HepG2 (cell line): ENCODE measurements at regions not wholly inside any gene's neighbourhood (a gene's known extent, or its start where the extent isn't known, plus 50 kb on each side); places are given as distances from the start of the nearest gene placed in this dataset.

Source experiments
- ATAC-seq: fragments of 200-7000 bp; cut with Tn5 transposase; 3 replicates; pipeline ENCODE4 v1.9.1; 2020; ENCODE audit warnings: mild to moderate bottlenecking, moderate library complexity
- BruUV-seq: library from RNA; stranded (reverse); fragments of 400-500 nt; replicated peaks from 2 replicates; lab custom pipeline; 2021; lab: Mats Ljungman, UMichigan
- CTCF ChIA-PET: fragments of 300-600 bp; formaldehyde crosslinking; extraction: SDS; loops from one replicate; lab custom pipeline; 2021; ENCODE audit warnings: low total read pairs, inconsistent platforms, low intra/inter-chr PET ratio; lab: Yijun Ruan, JAX
- POLR2A ChIA-PET: fragments of 350-600 bp; sonication (Branson Sonifier 250); formaldehyde crosslinking; loops from one replicate; lab custom pipeline; 2020; ENCODE audit warnings: antibody characterized with exemption, inconsistent platforms; lab: Yijun Ruan, JAX
- DNase-seq: peaks from one replicate; pipeline ENCODE4 v3.0.0-alpha.2; 2015; ENCODE audit warnings: low spot score
- FAIRE-seq: peaks from 3 replicates; lab custom pipeline; 2011; peaks lifted over from hg19 to GRCh38; lab: Jason Lieb, UNC
- H2AFZ ChIP-seq: one replicate; pipeline ENCODE4 v1.6.1; 2011; ENCODE audit warnings: low read length, inconsistent platforms
- H3K27ac ChIP-seq: fragments of 300-600 bp; 3 replicates; pipeline ENCODE4 v1.8.0; 2011; ENCODE audit warnings: mixed run types, mild to moderate bottlenecking, mixed read lengths, low read length, inconsistent platforms; ENCODE audit not compliant: insufficient read depth; ENCODE audit errors: extremely low read length
- H3K27me3 ChIP-seq, 2 experiments: fragments of 200-600 bp in 1 of 2; 2 replicates in 1 of 2; 3 replicates in 1 of 2; pipeline versions ENCODE4 v1.6.0 to v1.8.0; 2011; ENCODE audit warnings: low read length in 2 of 2, mild to moderate bottlenecking in 2 of 2, moderate library complexity in 2 of 2, inconsistent platforms in 1 of 2; ENCODE audit not compliant: insufficient read depth in 2 of 2, control insufficient read depth in 1 of 2
- H3K36me3 ChIP-seq, 2 experiments: fragments of 200-600 bp in 1 of 2; replicated peaks in 1 of 2; 2 replicates in 1 of 2; 3 replicates in 1 of 2; pipeline versions ENCODE4 v1.5.1 to v1.8.0; 2011; ENCODE audit warnings: low read length in 2 of 2, inconsistent platforms in 1 of 2; ENCODE audit not compliant: insufficient read depth in 2 of 2, control insufficient read depth in 1 of 2
- H3K4me1 ChIP-seq: 2 replicates; pipeline ENCODE4 v1.5.1; 2012; ENCODE audit warnings: low read length, inconsistent platforms; ENCODE audit not compliant: insufficient read depth
- H3K4me2 ChIP-seq: 2 replicates; pipeline ENCODE4 v1.6.0; 2011; ENCODE audit warnings: low read depth, low read length, inconsistent platforms
- H3K4me3 ChIP-seq, 3 experiments: fragments of 200-600 bp in 1 of 3; sonication (generic), shearing (Covaris generic) in 1 of 3; replicated peaks in 1 of 3; 2 replicates each; pipeline ENCODE4 v1.5.1; 2011 to 2016; ENCODE audit warnings: low read length in 3 of 3, inconsistent platforms in 2 of 3, low read depth in 2 of 3, mild to moderate bottlenecking in 2 of 3, control low read depth in 1 of 3, mixed read lengths in 1 of 3; ENCODE audit not compliant: insufficient read depth in 1 of 3
- H3K79me2 ChIP-seq: one replicate; pipeline ENCODE4 v1.6.1; 2011; ENCODE audit warnings: low read length, inconsistent platforms; ENCODE audit not compliant: insufficient read depth
- H3K9ac ChIP-seq: 2 replicates; pipeline ENCODE4 v1.6.0; 2011; ENCODE audit warnings: mild to moderate bottlenecking, low read depth, low read length, inconsistent platforms; ENCODE audit not compliant: insufficient read depth
- H3K9me3 ChIP-seq: 2 replicates; pipeline ENCODE4 v1.5.1; 2012; ENCODE audit warnings: mild to moderate bottlenecking, low read length
- H4K20me1 ChIP-seq: 2 replicates; pipeline ENCODE4 v1.6.0; 2011; ENCODE audit warnings: inconsistent platforms, mild to moderate bottlenecking, low read length, moderate library complexity; ENCODE audit not compliant: insufficient read depth
- ARID2 ChIP-seq: sonication (generic); formaldehyde crosslinking; IDR thresholded peaks from 2 replicates; pipeline ENCODE4 v1.8.1; 2022; ENCODE audit warnings: mild to moderate bottlenecking, missing genetic modification reagents, borderline replicate concordance
- ATAD3A ChIP-seq: sonication (generic); formaldehyde crosslinking; IDR thresholded peaks from 2 replicates; pipeline ENCODE4 v1.4.0; 2020; ENCODE audit warnings: missing genetic modification reagents
- BRF2 ChIP-seq: sonication (generic); formaldehyde crosslinking; IDR thresholded peaks from 2 replicates; pipeline ENCODE4 v1.8.1; 2022; ENCODE audit warnings: mild to moderate bottlenecking, missing genetic modification reagents
- HNRNPK ChIP-seq: fragments of 200-400 bp; formaldehyde crosslinking; IDR thresholded peaks from 2 replicates; pipeline ENCODE4 v1.6.1; 2018; ENCODE audit warnings: low read length, low read depth, moderate library complexity, mild to moderate bottlenecking; ENCODE audit not compliant: poor library complexity, severe bottlenecking
- MIER2 ChIP-seq: IDR thresholded peaks from 2 replicates; pipeline ENCODE4 v1.6.1; 2016; ENCODE audit warnings: missing biosample characterization, missing genetic modification reagents
- NONO ChIP-seq, 2 experiments: fragments of 450-650 bp in 1 of 2; sonication (generic) in 1 of 2; formaldehyde crosslinking in 1 of 2; IDR thresholded peaks in 1 of 2; conservative IDR thresholded peaks in 1 of 2; 2 replicates each; pipeline versions ENCODE4 v1.6.1 to v1.8.0; 2017 to 2022; ENCODE audit warnings: mild to moderate bottlenecking in 1 of 2, missing genetic modification reagents in 1 of 2, moderate library complexity in 1 of 2
- RAD21 ChIP-seq: fragments of 450-650 bp; formaldehyde crosslinking; IDR thresholded peaks from 2 replicates; pipeline ENCODE4 v1.5.0; 2020; ENCODE audit warnings: mild to moderate bottlenecking
- SNAPC2 ChIP-seq: sonication (generic); formaldehyde crosslinking; IDR thresholded peaks from 2 replicates; pipeline ENCODE4 v1.8.1; 2022; ENCODE audit warnings: mild to moderate bottlenecking, missing genetic modification reagents
- ZBTB21 ChIP-seq: sonication (generic); formaldehyde crosslinking; IDR thresholded peaks from 2 replicates; pipeline ENCODE4 v1.4.0; 2020; ENCODE audit warnings: missing genetic modification reagents
- ZNF329 ChIP-seq: sonication (generic); formaldehyde crosslinking; IDR thresholded peaks from 2 replicates; pipeline ENCODE4 v1.9.0; 2021; ENCODE audit warnings: low read depth, mild to moderate bottlenecking, missing genetic modification reagents
- WGBS: methylation state at CpG from one replicate; pipeline ENCODE4 v1.1.6; 2017; ENCODE audit warnings: low lambda C conversion rate; 5-methylcytosine and 5-hydroxymethylcytosine counted together
- in situ Hi-C: cut with HindIII; loops from 2 replicates; pipeline ENCODE4 v1.10.0; 2017; ENCODE audit warnings: low pct_unique_long_range_greater_than_20kb; ENCODE audit not compliant: extremely low pct_ligation_motif_present
- intact Hi-C: fragments of 100-400 bp; cut with micrococcal nuclease; formaldehyde crosslinking; loops from one replicate; pipeline ENCODE4 v1.10.0; 2022; ENCODE audit not compliant: unreplicated experiment
- TF ChIP-seq, protein P1 (sequence below): sonication (generic); formaldehyde crosslinking; conservative IDR thresholded peaks from 2 replicates; pipeline ENCODE4 v1.4.0; 2020; ENCODE audit warnings: missing genetic modification reagents
- TF ChIP-seq, protein P2 (sequence below): sonication (generic); formaldehyde crosslinking; IDR thresholded peaks from 2 replicates; pipeline ENCODE4 v1.4.0; 2020; ENCODE audit warnings: low read depth, mild to moderate bottlenecking, missing genetic modification reagents
- TF ChIP-seq, protein P3 (sequence below): sonication (generic); formaldehyde crosslinking; IDR thresholded peaks from 2 replicates; pipeline ENCODE4 v1.8.1; 2023; ENCODE audit warnings: mild to moderate bottlenecking, inconsistent platforms, moderate library complexity, missing genetic modification reagents, borderline replicate concordance

GRCh38 chr19:27691991-27692390 lies 1521.0 kb downstream of the UQCRFS1 start:
- WGBS: 0% methylated on average over 3 of the region's 4 CpGs
- H3K36me3 ChIP-seq: no peaks in the 10 kb centered on the region
- in situ Hi-C loops (no loop called here), intact Hi-C loops (no loop called here)
- no peaks in the 10 kb centered on the region for H3K79me2 ChIP-seq
- H4K20me1 ChIP-seq: no peaks in the 10 kb centered on the region
- H2AFZ ChIP-seq: no peak overlapping the region
- H3K27ac ChIP-seq: no peak overlapping the region
- ChIA-PET CTCF (no interaction called here), POLR2A (no interaction called here)
- H3K9me3 ChIP-seq: peaks cover 88% of the 10 kb centered on the region
- no peak for DNase-seq
- no peak overlapping the region for H3K9ac ChIP-seq
- TF ChIP-seq MIER2: no peak
- TF ChIP-seq SNAPC2 (CRISPR knock-in tag): no peak
- no peak for TF ChIP-seq RAD21 (CRISPR knock-in tag)
- TF ChIP-seq, protein P1, sequence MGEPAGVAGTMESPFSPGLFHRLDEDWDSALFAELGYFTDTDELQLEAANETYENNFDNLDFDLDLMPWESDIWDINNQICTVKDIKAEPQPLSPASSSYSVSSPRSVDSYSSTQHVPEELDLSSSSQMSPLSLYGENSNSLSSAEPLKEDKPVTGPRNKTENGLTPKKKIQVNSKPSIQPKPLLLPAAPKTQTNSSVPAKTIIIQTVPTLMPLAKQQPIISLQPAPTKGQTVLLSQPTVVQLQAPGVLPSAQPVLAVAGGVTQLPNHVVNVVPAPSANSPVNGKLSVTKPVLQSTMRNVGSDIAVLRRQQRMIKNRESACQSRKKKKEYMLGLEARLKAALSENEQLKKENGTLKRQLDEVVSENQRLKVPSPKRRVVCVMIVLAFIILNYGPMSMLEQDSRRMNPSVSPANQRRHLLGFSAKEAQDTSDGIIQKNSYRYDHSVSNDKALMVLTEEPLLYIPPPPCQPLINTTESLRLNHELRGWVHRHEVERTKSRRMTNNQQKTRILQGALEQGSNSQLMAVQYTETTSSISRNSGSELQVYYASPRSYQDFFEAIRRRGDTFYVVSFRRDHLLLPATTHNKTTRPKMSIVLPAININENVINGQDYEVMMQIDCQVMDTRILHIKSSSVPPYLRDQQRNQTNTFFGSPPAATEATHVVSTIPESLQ (CRISPR knock-in tag): no peak
- TF ChIP-seq ZBTB21 (CRISPR knock-in tag): no peak
- TF ChIP-seq NONO (IDR thresholded peaks at IDR 0.05): no peak
- no peak for TF ChIP-seq NONO (CRISPR knock-in tag; conservative IDR thresholded peaks at IDR 0.05)
- no peak for TF ChIP-seq ATAD3A (CRISPR knock-in tag)
- TF ChIP-seq ARID2 (CRISPR knock-in tag): no peak
- TF ChIP-seq, protein P2, sequence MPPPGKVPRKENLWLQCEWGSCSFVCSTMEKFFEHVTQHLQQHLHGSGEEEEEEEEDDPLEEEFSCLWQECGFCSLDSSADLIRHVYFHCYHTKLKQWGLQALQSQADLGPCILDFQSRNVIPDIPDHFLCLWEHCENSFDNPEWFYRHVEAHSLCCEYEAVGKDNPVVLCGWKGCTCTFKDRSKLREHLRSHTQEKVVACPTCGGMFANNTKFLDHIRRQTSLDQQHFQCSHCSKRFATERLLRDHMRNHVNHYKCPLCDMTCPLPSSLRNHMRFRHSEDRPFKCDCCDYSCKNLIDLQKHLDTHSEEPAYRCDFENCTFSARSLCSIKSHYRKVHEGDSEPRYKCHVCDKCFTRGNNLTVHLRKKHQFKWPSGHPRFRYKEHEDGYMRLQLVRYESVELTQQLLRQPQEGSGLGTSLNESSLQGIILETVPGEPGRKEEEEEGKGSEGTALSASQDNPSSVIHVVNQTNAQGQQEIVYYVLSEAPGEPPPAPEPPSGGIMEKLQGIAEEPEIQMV: no peak
- TF ChIP-seq HNRNPK: no peak
- TF ChIP-seq, protein P3, sequence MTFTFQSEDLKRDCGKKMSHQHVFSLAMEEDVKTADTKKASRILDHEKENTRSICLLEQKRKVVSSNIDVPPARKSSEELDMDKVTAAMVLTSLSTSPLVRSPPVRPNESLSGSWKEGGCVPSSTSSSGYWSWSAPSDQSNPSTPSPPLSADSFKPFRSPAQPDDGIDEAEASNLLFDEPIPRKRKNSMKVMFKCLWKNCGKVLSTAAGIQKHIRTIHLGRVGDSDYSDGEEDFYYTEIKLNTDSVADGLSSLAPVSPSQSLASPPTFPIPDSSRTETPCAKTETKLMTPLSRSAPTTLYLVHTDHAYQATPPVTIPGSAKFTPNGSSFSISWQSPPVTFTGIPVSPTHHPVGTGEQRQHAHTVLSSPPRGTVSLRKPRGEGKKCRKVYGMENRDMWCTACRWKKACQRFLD: no peak
- no peak for TF ChIP-seq ZNF329 (CRISPR knock-in tag)
- no peak for TF ChIP-seq BRF2 (CRISPR knock-in tag)
- H3K4me1 ChIP-seq: no peaks in the 10 kb centered on the region
- no peak for FAIRE-seq
- H3K4me2 ChIP-seq: no peak overlapping the region
- H3K4me3 ChIP-seq: no peak overlapping the region
- no peaks in the 10 kb centered on the region for H3K27me3 ChIP-seq
- no TSS peak for BruUV-seq
- ATAC-seq: no peak
